ENCODE measurements at regions not wholly inside any gene's neighbourhood (a gene's known extent, or its start where the extent isn't known, plus 50 kb on each side); places are given as distances from the start of the nearest gene placed in this dataset.

DNA sequence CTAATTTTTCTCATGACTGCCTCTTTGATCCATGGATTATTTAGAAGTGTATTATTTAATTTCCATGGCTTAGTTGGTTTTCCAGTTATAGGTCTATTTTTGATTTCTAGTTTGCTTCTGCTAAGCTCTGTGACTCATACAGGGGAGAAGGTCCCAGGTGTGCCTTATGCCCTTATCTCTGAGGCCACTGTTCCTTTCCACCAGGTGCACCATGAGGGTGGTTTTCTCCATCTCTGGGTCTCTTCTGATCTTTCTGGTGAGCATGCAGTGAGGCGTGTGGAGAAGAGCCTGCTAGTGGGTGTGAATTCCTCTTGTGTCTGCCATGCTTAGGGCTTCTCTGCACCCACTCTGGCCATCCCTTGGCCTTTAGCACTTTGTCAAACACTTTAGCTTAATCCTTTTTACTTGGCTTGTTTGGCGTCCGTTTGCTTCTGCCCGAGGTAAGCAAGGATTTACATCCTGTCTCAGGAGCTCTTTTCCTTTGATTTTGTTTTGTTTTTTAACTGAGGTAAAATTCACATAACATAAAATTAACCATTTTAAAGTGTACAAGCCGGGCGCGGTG is 129.8 kb upstream of the ARL4C start:
- no peak overlapping the region for H4K8ac ChIP-seq (replicated peaks; ENCODE audit: insufficient read length, low read depth, low read length)
- H3K9ac ChIP-seq (ENCODE audit: extremely low read depth, insufficient read length, low read length): no peak overlapping the region
- H2BK120ac ChIP-seq (ENCODE audit: low read depth, low read length, poor library complexity, severe bottlenecking): no peak overlapping the region
- no peaks in the 10 kb centered on the region for H3K27me3 ChIP-seq (ENCODE audit: insufficient read depth, low read length)
- no peak overlapping the region for H2AK5ac ChIP-seq (ENCODE audit: insufficient read length, low read length)
- Mint-ChIP-seq H3K4me3 (no peak overlapping the region), H3K9me3 (peaks cover 0 to 7% of the 10 kb centered on the region in 2 experiments; a peak in 2 of 5 replicates), H3K27ac (no peak overlapping the region), H3K4me1 (peaks cover 48 to 54% of the 10 kb centered on the region in 2 experiments), H3K36me3 (ENCODE audit: insufficient read depth in 1 of 3, low read depth in 3 of 3) (0 out of 7 replicates have a peak, but pooled peaks cover 0 to 5% (median 0%) of the 10 kb centered on the region in 3 experiments), H3K27me3 (ENCODE audit: low read depth) (no peaks in the 10 kb centered on the region; the same call in 1 of the 2 replicates)
- no peak overlapping the region for H4K5ac ChIP-seq (ENCODE audit: insufficient read length, low read depth, low read length)
- WGBS (ENCODE audit: extremely low coverage, insufficient read length, low lambda C conversion rate): no CpG with 5 or more reads among the region's 7 CpGs
- no peak overlapping the region for H3K14ac ChIP-seq (ENCODE audit: insufficient read depth, low read length)
- TF ChIP-seq CTCF (conservative IDR thresholded peaks at IDR 0.05): no peak
- no peak overlapping the region for H3K56ac ChIP-seq (ENCODE audit: insufficient read length, low read depth, low read length)
- H2BK20ac ChIP-seq (ENCODE audit: low read depth, low read length, poor library complexity, severe bottlenecking): no peak overlapping the region
- H3K23ac ChIP-seq (ENCODE audit: insufficient read length, low read depth, low read length): no peak overlapping the region
- no peak overlapping the region for H4K91ac ChIP-seq (ENCODE audit: insufficient read length, low read depth, low read length)
- H2BK15ac ChIP-seq (ENCODE audit: low read depth, low read length): no peak overlapping the region
- H2BK5ac ChIP-seq (ENCODE audit: insufficient read length, low read length): no peak overlapping the region
- H3K18ac ChIP-seq (ENCODE audit: insufficient read length, low read depth, low read length): no peak overlapping the region
- no peaks in the 10 kb centered on the region for H3K9me3 ChIP-seq (ENCODE audit: control insufficient read depth, low read depth, low read length)
- H3K4me1 ChIP-seq (ENCODE audit: insufficient read depth, low read length): peaks cover 8% of the 10 kb centered on the region; the same call in 1 of the 2 replicates
- H4K20me1 ChIP-seq (ENCODE audit: control insufficient read depth, insufficient read depth, insufficient read length): no peaks in the 10 kb centered on the region
- DNase-seq: no peak
- no peak overlapping the region for H3K4ac ChIP-seq (ENCODE audit: low read depth, low read length)
- H2AFZ ChIP-seq (ENCODE audit: low read length): no peak overlapping the region
- no peaks in the 10 kb centered on the region for H3K79me2 ChIP-seq (ENCODE audit: insufficient read depth, low read length)
- no peak overlapping the region for H3K27ac ChIP-seq (ENCODE audit: insufficient read length, low read depth, low read length)
- H2BK12ac ChIP-seq (ENCODE audit: insufficient read length, low read depth, low read length): no peak overlapping the region
- H3T11ph ChIP-seq (ENCODE audit: low read length): no peak overlapping the region
- H3K4me2 ChIP-seq (ENCODE audit: insufficient read depth, insufficient read length, low read length): no peak overlapping the region
- H3K23me2 ChIP-seq (ENCODE audit: insufficient read length, low read depth, low read length, poor library complexity, severe bottlenecking): no peaks in the 10 kb centered on the region
- H3K79me1 ChIP-seq (ENCODE audit: insufficient read depth, low read depth, low read length, poor library complexity, severe bottlenecking): no peaks in the 10 kb centered on the region
